ENCODE measurements at regions not wholly inside any gene's neighbourhood (a gene's known extent, or its start where the extent isn't known, plus 50 kb on each side); places are given as distances from the start of the nearest gene placed in this dataset.

DNA sequence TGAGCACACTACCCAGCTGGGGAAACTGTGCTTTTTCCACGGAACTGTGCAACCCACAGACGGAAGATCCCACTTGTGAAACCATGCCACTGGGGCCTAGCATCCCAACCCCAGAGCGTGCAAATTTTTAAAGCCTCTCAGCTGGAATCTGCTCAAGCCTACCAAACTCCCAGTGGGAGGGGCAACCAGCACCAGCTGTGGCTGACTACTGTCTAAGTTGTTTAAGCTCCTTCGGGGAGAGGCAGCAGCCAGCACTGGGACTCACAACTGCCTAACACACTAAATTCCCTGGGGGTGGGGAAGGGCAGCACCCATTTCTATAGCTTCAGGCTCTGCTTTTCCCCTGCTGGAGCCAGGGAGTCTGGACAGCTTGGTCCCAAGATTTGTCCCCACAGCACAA is 287.6 kb upstream of the MSX2 start:
- TF ChIP-seq POLR2A (IDR thresholded peaks at IDR 0.05) = no peak
- no peak for TF ChIP-seq EP300 (IDR thresholded peaks at IDR 0.05)
- TF ChIP-seq, protein P1, sequence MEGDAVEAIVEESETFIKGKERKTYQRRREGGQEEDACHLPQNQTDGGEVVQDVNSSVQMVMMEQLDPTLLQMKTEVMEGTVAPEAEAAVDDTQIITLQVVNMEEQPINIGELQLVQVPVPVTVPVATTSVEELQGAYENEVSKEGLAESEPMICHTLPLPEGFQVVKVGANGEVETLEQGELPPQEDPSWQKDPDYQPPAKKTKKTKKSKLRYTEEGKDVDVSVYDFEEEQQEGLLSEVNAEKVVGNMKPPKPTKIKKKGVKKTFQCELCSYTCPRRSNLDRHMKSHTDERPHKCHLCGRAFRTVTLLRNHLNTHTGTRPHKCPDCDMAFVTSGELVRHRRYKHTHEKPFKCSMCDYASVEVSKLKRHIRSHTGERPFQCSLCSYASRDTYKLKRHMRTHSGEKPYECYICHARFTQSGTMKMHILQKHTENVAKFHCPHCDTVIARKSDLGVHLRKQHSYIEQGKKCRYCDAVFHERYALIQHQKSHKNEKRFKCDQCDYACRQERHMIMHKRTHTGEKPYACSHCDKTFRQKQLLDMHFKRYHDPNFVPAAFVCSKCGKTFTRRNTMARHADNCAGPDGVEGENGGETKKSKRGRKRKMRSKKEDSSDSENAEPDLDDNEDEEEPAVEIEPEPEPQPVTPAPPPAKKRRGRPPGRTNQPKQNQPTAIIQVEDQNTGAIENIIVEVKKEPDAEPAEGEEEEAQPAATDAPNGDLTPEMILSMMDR (IDR thresholded peaks at IDR 0.05) = no peak
- no peak for TF ChIP-seq POLR2AphosphoS5 (IDR thresholded peaks at IDR 0.05)

Measured in gastroesophageal sphincter (tissue), 3 donors.